ENCODE measurements at regions not wholly inside any gene's neighbourhood (a gene's known extent, or its start where the extent isn't known, plus 50 kb on each side); places are given as distances from the start of the nearest gene placed in this dataset.
A peak's percentile ranks its signal among the peaks of the same experiment; 100 is the strongest.

DNA sequence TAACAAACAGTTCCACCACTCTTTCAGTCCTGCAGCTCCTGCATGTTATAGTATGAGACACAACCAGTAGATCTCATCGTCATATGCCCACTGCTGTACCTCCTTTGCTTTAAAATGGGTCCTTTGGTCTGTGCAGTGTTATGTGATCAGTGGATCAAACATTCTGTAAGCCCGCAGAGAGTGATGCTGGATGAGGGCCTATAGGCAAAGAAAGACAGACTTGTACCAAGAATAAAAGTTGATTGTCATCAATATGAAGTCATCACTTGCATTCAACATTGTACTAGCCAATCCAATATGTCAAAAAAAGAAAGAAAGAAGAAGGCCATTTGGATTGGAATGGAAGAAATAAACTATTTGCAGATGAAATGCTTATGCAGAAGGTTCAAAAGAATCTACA is 79.8 kb upstream of the PHYHIPL start:
- H3K9me3 ChIP-seq, result no peaks in the 10 kb centered on the region

DNA sequence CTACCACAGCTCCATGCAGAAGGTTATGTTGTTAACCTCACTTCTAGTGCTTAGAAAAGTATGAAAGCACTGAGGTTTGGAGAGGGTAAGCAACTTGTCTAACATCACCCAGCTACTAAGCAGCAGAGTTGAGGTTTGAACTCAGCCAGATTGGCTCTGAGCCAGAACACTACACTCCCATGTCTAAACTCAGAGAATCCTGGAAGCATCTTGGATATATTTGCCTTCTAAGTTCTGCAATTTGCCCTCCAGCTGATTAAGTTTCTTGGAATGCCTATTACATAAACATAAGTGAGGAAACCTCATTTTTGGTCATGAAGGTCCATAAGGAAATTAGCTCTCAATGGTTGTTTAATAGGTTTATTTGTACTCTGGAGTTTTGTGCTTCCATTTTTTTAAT is 78.1 kb upstream of the PHYHIPL start:
- peak; percentile 48 for DNase-seq

More for the DNA sequence above, 79.8 kb upstream of the PHYHIPL start:
- no peak for DNase-seq
- Histone ChIP-seq H3K27me3 (no peaks in the 10 kb centered on the region), H3K4me3 (ENCODE audit: low read depth, low read length) (no peak overlapping the region), H3K36me3 (no peaks in the 10 kb centered on the region), H3K4me1 (peaks cover 21% of the 10 kb centered on the region)
- TF ChIP-seq, protein P1, sequence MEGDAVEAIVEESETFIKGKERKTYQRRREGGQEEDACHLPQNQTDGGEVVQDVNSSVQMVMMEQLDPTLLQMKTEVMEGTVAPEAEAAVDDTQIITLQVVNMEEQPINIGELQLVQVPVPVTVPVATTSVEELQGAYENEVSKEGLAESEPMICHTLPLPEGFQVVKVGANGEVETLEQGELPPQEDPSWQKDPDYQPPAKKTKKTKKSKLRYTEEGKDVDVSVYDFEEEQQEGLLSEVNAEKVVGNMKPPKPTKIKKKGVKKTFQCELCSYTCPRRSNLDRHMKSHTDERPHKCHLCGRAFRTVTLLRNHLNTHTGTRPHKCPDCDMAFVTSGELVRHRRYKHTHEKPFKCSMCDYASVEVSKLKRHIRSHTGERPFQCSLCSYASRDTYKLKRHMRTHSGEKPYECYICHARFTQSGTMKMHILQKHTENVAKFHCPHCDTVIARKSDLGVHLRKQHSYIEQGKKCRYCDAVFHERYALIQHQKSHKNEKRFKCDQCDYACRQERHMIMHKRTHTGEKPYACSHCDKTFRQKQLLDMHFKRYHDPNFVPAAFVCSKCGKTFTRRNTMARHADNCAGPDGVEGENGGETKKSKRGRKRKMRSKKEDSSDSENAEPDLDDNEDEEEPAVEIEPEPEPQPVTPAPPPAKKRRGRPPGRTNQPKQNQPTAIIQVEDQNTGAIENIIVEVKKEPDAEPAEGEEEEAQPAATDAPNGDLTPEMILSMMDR (IDR thresholded peaks at IDR 0.05; ENCODE audit: low read depth, low read length), result no peak

DNA sequence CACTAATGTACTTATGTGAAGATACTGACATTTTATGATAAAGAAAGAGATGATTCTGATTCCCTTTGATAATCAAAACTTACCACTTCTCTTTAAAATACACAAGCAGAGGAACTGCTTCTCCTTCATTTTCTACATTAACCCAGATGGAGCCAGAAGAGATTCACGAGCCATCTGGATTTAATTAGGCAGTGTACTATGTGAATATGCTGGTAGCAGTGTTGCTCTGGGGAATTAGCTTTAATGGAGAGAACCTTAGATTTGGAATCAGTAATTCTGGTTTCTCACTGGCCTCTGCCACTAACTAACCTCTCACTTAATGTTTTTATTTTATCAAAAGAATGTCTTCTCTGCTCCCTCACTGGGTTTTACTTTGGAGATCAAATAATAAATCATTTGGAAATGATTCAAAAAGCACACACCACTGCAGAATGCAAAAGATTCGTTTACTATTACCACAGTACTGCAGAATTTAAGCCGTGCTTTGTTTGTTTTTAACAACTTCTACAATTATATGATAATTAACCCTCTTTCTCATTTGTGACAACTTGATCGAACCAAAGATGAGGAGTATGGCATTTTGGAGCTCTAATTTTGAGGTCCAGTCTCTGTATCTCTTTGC is 77.5 kb upstream of the PHYHIPL start:
- DNase-seq, result peak; percentile 56
- TF ChIP-seq, protein P1 (IDR thresholded peaks at IDR 0.05; ENCODE audit: low read depth, low read length), result no peak
- H3K4me1 ChIP-seq, result peaks cover 14% of the 10 kb centered on the region

More for the DNA sequence above, 78.1 kb upstream of the PHYHIPL start:
- Histone ChIP-seq H3K4me1 (peaks cover 14% of the 10 kb centered on the region), H3K27me3 (no peaks in the 10 kb centered on the region), H3K36me3 (no peaks in the 10 kb centered on the region), H3K4me3 (ENCODE audit: low read depth, low read length) (no peak overlapping the region), H3K9me3 (no peaks in the 10 kb centered on the region)
- TF ChIP-seq, protein P1 (IDR thresholded peaks at IDR 0.05; ENCODE audit: low read depth, low read length), result no peak

DNA sequence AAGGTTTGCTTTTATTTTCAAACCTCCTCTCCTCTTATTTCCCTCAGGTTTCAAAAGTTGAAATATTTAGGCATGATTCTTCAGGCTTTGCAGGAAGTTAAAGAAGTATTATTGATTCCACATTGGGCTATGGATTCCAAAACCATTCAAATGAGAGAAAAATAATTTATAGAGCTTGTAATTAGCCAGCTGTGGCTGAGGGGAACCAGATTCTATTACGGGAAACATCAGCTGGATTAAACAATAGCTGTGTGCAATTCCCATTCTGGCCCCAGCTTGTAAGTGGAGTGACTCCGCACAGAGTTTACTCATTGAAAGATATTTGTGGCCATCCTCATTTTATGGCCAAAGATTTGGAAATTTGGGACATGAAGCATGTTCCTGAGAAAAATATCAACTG is 77.0 kb upstream of the PHYHIPL start:
- DNase-seq, result peak; percentile 34
- Histone ChIP-seq H3K4me3 (ENCODE audit: low read depth, low read length) (peak overlapping the region; percentile 43), H3K27me3 (no peaks in the 10 kb centered on the region), H3K9me3 (no peaks in the 10 kb centered on the region), H3K4me1 (peaks cover 9% of the 10 kb centered on the region), H3K36me3 (no peaks in the 10 kb centered on the region)
- TF ChIP-seq, protein P1 (IDR thresholded peaks at IDR 0.05; ENCODE audit: low read depth, low read length), result no peak

More for the DNA sequence above, 77.5 kb upstream of the PHYHIPL start:
- H3K4me3 ChIP-seq (ENCODE audit: low read depth, low read length), result peak overlapping the region; percentile 43
- no peaks in the 10 kb centered on the region for H3K27me3 ChIP-seq
- no peaks in the 10 kb centered on the region for H3K9me3 ChIP-seq
- no peaks in the 10 kb centered on the region for H3K36me3 ChIP-seq

DNA sequence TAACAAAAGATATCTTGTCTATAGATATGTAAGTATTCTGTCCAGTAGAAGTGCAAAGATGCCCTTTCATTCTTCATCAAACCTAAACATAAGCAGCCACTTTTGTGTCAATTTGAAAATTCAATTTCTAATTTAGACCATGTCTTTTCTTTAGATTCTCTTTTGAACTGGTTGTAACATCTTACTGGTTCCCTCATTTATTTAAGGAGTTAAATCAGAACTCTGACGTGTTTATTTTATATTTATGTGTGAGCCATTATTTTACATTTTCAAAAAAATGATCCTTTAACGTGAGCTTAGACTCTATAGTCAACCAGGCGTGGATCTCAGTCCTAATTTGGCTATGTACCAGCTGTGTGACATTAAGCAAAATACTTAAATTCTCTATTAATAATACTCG is 74.0 kb upstream of the PHYHIPL start:
- Histone ChIP-seq H3K27me3 (no peaks in the 10 kb centered on the region), H3K9me3 (no peaks in the 10 kb centered on the region), H3K36me3 (no peaks in the 10 kb centered on the region), H3K4me1 (peaks cover 9% of the 10 kb centered on the region), H3K4me3 (ENCODE audit: low read depth, low read length) (no peak overlapping the region)
- DNase-seq, result no peak
- TF ChIP-seq, protein P1 (IDR thresholded peaks at IDR 0.05; ENCODE audit: low read depth, low read length), result no peak

DNA sequence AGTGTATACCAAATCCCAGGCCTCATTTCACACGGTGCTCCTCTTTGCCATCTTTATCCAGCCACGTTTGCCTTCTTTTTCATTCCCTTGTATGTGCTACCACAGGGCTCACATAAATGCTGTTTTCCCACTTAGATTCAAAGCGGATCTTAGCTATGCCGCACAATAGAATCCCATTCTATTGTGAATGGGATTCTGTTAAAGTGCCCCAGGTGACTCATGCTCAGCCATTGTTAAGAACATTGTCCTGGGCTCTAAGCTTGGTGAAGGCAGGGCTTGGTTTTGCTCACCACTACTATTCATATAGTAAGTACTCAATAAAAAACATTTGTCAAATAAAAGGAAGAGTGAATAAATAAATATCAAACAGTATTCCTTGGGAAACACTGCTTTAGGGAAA is 72.3 kb upstream of the PHYHIPL start:
- DNase-seq, result no peak
- H3K36me3 ChIP-seq, result no peaks in the 10 kb centered on the region
- H3K9me3 ChIP-seq, result no peaks in the 10 kb centered on the region
- TF ChIP-seq, protein P1 (IDR thresholded peaks at IDR 0.05; ENCODE audit: low read depth, low read length), result no peak
- no peak overlapping the region for H3K4me3 ChIP-seq (ENCODE audit: low read depth, low read length)
- no peaks in the 10 kb centered on the region; the same call in none of the 2 replicates for H3K4me1 ChIP-seq
- H3K27me3 ChIP-seq, result no peaks in the 10 kb centered on the region
